22Rv1 (cell line): ENCODE measurements at regions not wholly inside any gene's neighbourhood (a gene's known extent, or its start where the extent isn't known, plus 50 kb on each side); places are given as distances from the start of the nearest gene placed in this dataset.

Source experiments
- ZFX ChIP-seq: fragments of 450-650 bp; IDR thresholded peaks from 2 replicates; pipeline ENCODE4 v1.6.1; 2017; ENCODE audit warnings: antibody characterized with exemption, borderline replicate concordance
- TF ChIP-seq, protein P1 (sequence below): fragments of 450-650 bp; IDR thresholded peaks from 2 replicates; pipeline ENCODE4 v1.5.1; 2017; ENCODE audit warnings: mild to moderate bottlenecking

DNA sequence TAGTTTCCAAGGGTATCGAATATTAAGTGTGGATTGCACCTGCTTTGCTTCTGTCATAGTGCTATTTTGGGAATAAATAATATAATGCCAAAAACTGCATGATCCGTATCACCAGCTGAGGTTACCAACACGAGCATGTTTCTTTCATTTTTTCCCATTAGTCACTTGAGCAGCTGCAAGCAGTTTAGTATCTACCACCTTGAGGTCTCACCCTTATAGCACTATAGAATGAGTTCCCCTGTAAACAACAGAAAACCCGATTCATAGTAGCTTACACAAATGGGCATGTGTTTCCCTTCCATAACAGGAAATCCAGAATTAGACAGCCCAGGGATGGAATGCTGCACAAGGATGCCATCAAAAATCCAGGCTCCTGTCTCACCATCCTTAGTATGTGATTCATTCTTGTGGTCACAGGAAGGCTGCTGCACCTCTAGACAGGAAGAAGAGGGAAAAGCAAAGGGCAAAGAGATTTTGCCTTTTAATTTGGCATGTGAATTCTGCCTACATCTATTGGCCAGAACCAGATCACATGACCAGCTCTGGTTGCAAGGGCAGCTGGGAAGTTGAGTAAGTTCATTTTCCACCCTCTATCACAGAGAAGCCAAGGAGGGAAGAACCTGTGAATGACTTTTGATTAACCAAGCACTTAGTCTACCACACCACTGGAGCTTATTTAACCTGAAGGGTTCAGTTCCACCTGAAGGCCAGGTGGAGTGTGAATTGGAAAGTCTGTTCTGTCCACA is 91.3 kb upstream of the SLC25A36 start:
- TF ChIP-seq, protein P1, sequence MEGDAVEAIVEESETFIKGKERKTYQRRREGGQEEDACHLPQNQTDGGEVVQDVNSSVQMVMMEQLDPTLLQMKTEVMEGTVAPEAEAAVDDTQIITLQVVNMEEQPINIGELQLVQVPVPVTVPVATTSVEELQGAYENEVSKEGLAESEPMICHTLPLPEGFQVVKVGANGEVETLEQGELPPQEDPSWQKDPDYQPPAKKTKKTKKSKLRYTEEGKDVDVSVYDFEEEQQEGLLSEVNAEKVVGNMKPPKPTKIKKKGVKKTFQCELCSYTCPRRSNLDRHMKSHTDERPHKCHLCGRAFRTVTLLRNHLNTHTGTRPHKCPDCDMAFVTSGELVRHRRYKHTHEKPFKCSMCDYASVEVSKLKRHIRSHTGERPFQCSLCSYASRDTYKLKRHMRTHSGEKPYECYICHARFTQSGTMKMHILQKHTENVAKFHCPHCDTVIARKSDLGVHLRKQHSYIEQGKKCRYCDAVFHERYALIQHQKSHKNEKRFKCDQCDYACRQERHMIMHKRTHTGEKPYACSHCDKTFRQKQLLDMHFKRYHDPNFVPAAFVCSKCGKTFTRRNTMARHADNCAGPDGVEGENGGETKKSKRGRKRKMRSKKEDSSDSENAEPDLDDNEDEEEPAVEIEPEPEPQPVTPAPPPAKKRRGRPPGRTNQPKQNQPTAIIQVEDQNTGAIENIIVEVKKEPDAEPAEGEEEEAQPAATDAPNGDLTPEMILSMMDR: no peak
- TF ChIP-seq ZFX: no peak
